IMR-90 (cell line): ENCODE measurements at regions not wholly inside any gene's neighbourhood (a gene's known extent, or its start where the extent isn't known, plus 50 kb on each side); places are given as distances from the start of the nearest gene placed in this dataset.

Source experiments
- ATAC-seq: fragments of 200-7000 bp; cut with Tn5 transposase; 2 replicates; pipeline ENCODE4 v1.9.1; 2020; ENCODE audit warnings: low read depth, mild to moderate bottlenecking, moderate library complexity
- BruUV-seq: library from RNA; stranded (reverse); fragments of 400-500 nt; replicated peaks from 2 replicates; lab custom pipeline; 2021; lab: Mats Ljungman, UMichigan
- CTCF ChIA-PET: fragments of 300-600 bp; formaldehyde crosslinking; extraction: SDS; loops from one replicate; lab custom pipeline; 2021; ENCODE audit warnings: antibody characterized with exemption; lab: Yijun Ruan, JAX
- POLR2A ChIA-PET: fragments of 300-600 bp; sonication (Branson Sonifier 250); formaldehyde crosslinking; loops from one replicate; lab custom pipeline; 2022; ENCODE audit warnings: antibody characterized with exemption; ENCODE audit not compliant: unreplicated experiment; lab: Charles Lee
- DNase-seq: peaks from one replicate; pipeline ENCODE4 v3.0.0; 2013
- H2AFZ ChIP-seq: replicated peaks from 2 replicates; pipeline ENCODE3; 2013; ENCODE audit warnings: low read length, mild to moderate bottlenecking; ENCODE audit not compliant: poor library complexity
- H2AK5ac ChIP-seq: 2 replicates; pipeline ENCODE4 v1.6.1; 2013; ENCODE audit warnings: low read depth, low read length, inconsistent platforms
- H2AK9ac ChIP-seq: replicated peaks from 2 replicates; pipeline ENCODE3; 2013; ENCODE audit warnings: mild to moderate bottlenecking, low read depth, low read length, moderate library complexity; ENCODE audit not compliant: poor library complexity
- H2BK120ac ChIP-seq: 2 replicates; pipeline ENCODE4 v1.6.1; 2013; ENCODE audit warnings: low read depth, low read length, inconsistent platforms
- H2BK15ac ChIP-seq: 3 replicates; pipeline ENCODE4 v1.6.1; 2013; ENCODE audit warnings: low read depth, low read length, inconsistent platforms
- H2BK20ac ChIP-seq: 2 replicates; pipeline ENCODE4 v1.6.1; 2013; ENCODE audit warnings: low read depth, mild to moderate bottlenecking, inconsistent platforms, low read length, moderate library complexity
- H2BK5ac ChIP-seq: 2 replicates; pipeline ENCODE4 v1.6.1; 2013; ENCODE audit warnings: mild to moderate bottlenecking, low read depth, low read length, inconsistent platforms; ENCODE audit not compliant: poor library complexity, severe bottlenecking
- H3K14ac ChIP-seq: replicated peaks from 2 replicates; pipeline ENCODE4 v1.6.1; 2013; ENCODE audit warnings: low read depth, low read length, inconsistent platforms
- H3K18ac ChIP-seq: 2 replicates; pipeline ENCODE4 v1.6.1; 2013; ENCODE audit warnings: low read depth, low read length, control low read depth
- H3K23ac ChIP-seq: 2 replicates; pipeline ENCODE4 v1.6.1; 2013; ENCODE audit warnings: low read depth, low read length, inconsistent platforms
- H3K27ac ChIP-seq: 2 replicates; pipeline ENCODE4 v1.5.1; 2013; ENCODE audit warnings: mild to moderate bottlenecking, control low read depth, low read length; ENCODE audit not compliant: insufficient read depth
- H3K27me3 ChIP-seq: 2 replicates; pipeline ENCODE4 v1.6.1; 2013; ENCODE audit warnings: low read length; ENCODE audit not compliant: control insufficient read depth, insufficient read depth
- H3K36me3 ChIP-seq: 2 replicates; pipeline ENCODE4 v1.6.1; 2013; ENCODE audit warnings: low read length, mixed read lengths; ENCODE audit not compliant: control insufficient read depth, insufficient read depth
- H3K4ac ChIP-seq: 2 replicates; pipeline ENCODE4 v1.6.1; 2013; ENCODE audit warnings: low read depth, low read length, inconsistent platforms
- H3K4me1 ChIP-seq: 2 replicates; pipeline ENCODE4 v1.6.1; 2013; ENCODE audit warnings: low read length, mixed read lengths; ENCODE audit not compliant: control insufficient read depth, insufficient read depth
- H3K4me2 ChIP-seq: 2 replicates; pipeline ENCODE4 v1.6.1; 2013; ENCODE audit warnings: low read depth, mild to moderate bottlenecking, control low read depth, low read length, moderate library complexity
- H3K4me3 ChIP-seq: 2 replicates; pipeline ENCODE4 v1.5.1; 2013; ENCODE audit warnings: low read depth, mild to moderate bottlenecking, control low read depth, low read length, moderate library complexity; ENCODE audit not compliant: insufficient read depth
- H3K56ac ChIP-seq: 2 replicates; pipeline ENCODE4 v1.6.1; 2013; ENCODE audit warnings: low read length, inconsistent platforms; ENCODE audit not compliant: insufficient read depth; ENCODE audit errors: extremely low read depth
- H3K79me1 ChIP-seq, 2 experiments: 2 replicates each; pipeline ENCODE4 v1.6.1; 2013; ENCODE audit warnings: low read length in 2 of 2, inconsistent platforms in 1 of 2, low read depth in 1 of 2
- H3K9ac ChIP-seq: 2 replicates; pipeline ENCODE4 v1.6.1; 2013; ENCODE audit warnings: low read depth, low read length, control low read depth
- H3K9me1 ChIP-seq: 2 replicates; pipeline ENCODE4 v1.6.1; 2013; ENCODE audit warnings: low read length, inconsistent platforms; ENCODE audit not compliant: insufficient read depth
- H3K9me3 ChIP-seq: 2 replicates; pipeline ENCODE4 v1.6.1; 2013; ENCODE audit warnings: low read length; ENCODE audit not compliant: control insufficient read depth, insufficient read depth
- H4K20me1 ChIP-seq: 2 replicates; pipeline ENCODE4 v1.6.1; 2013; ENCODE audit warnings: low read length, inconsistent platforms; ENCODE audit not compliant: insufficient read depth
- H4K5ac ChIP-seq: 2 replicates; pipeline ENCODE4 v1.6.1; 2013; ENCODE audit warnings: mild to moderate bottlenecking, low read depth, low read length, control low read depth
- H4K8ac ChIP-seq, 2 experiments: 2 replicates each; pipeline ENCODE4 v1.6.1; 2013; ENCODE audit warnings: low read depth in 2 of 2, low read length in 2 of 2, control low read depth in 1 of 2, inconsistent platforms in 1 of 2
- H4K91ac ChIP-seq: 2 replicates; pipeline ENCODE4 v1.6.1; 2013; ENCODE audit warnings: low read depth, low read length, inconsistent platforms; ENCODE audit not compliant: insufficient read depth
- BHLHE40 ChIP-seq: fragments of 150-350 bp; IDR thresholded peaks from 2 replicates; pipeline ENCODE4 v1.6.1; 2016; ENCODE audit warnings: mild to moderate bottlenecking, low read depth, low read length
- CEBPB ChIP-seq: IDR thresholded peaks from 2 replicates; pipeline ENCODE4 v1.6.1; 2012; ENCODE audit warnings: low read depth, low read length, improper control_type of control experiment
- FOS ChIP-seq: fragments of 150-350 bp; IDR thresholded peaks from 2 replicates; pipeline ENCODE4 v1.6.1; 2016; ENCODE audit warnings: low read depth, low read length
- MAFK ChIP-seq: IDR thresholded peaks from 2 replicates; pipeline ENCODE4 v1.6.1; 2012; ENCODE audit warnings: low read depth, low read length, improper control_type of control experiment
- MAZ ChIP-seq: IDR thresholded peaks from 2 replicates; pipeline ENCODE4 v1.6.1; 2012; ENCODE audit warnings: low read depth, mild to moderate bottlenecking, low read length, improper control_type of control experiment, moderate library complexity, borderline replicate concordance
- MXI1 ChIP-seq: IDR thresholded peaks from 2 replicates; pipeline ENCODE4 v1.6.1; 2012; ENCODE audit warnings: low read depth, mild to moderate bottlenecking, low read length, moderate library complexity, borderline replicate concordance
- NFE2L2 ChIP-seq: fragments of 150-350 bp; IDR thresholded peaks from 2 replicates; pipeline ENCODE4 v1.6.1; 2016; ENCODE audit warnings: low read depth, mild to moderate bottlenecking, low read length
- RAD21 ChIP-seq: IDR thresholded peaks from 2 replicates; pipeline ENCODE4 v1.6.1; 2012; ENCODE audit warnings: low read length, improper control_type of control experiment
- RFX5 ChIP-seq: IDR thresholded peaks from 2 replicates; pipeline ENCODE4 v1.8.0; 2012; ENCODE audit warnings: low read depth, mild to moderate bottlenecking, low read length, moderate library complexity
- SMC3 ChIP-seq: fragments of 150-350 bp; IDR thresholded peaks from 2 replicates; pipeline ENCODE4 v1.6.1; 2016; ENCODE audit warnings: low read depth, mild to moderate bottlenecking, antibody characterized with exemption, low read length, moderate library complexity
- WGBS, 2 experiments: methylation state at CpG; one replicate each; pipeline versions ENCODE4 v1.1.5 to v1.1.7; 2013; ENCODE audit warnings: missing lambda C conversion rate in 2 of 2; ENCODE audit not compliant: insufficient read length in 1 of 2; ENCODE audit errors: extremely low coverage in 2 of 2; 5-methylcytosine and 5-hydroxymethylcytosine counted together
- dilution Hi-C: fragments of 300-500 bp; cut with HindIII; formaldehyde crosslinking; loops from one replicate; pipeline ENCODE4 v1.14.3; 2018; ENCODE audit warnings: low sequenced_read_pairs; ENCODE audit not compliant: unreplicated experiment
- in situ Hi-C: fragments of 300-500 bp; cut with MboI; formaldehyde crosslinking; loops from 3 replicates; pipeline ENCODE4 v1.14.3; 2019; ENCODE audit warnings: low sequenced_read_pairs, inconsistent platforms, mixed read lengths
- intact Hi-C: fragments of 100-400 bp; cut with micrococcal nuclease; formaldehyde crosslinking; loops from 2 replicates; pipeline ENCODE4 v1.10.0; 2022
- TF ChIP-seq, protein P1 (sequence below): fragments of 150-350 bp; IDR thresholded peaks from 2 replicates; pipeline ENCODE4 v1.6.1; 2016; ENCODE audit warnings: low read depth, mild to moderate bottlenecking, low read length, moderate library complexity, borderline replicate concordance

DNA sequence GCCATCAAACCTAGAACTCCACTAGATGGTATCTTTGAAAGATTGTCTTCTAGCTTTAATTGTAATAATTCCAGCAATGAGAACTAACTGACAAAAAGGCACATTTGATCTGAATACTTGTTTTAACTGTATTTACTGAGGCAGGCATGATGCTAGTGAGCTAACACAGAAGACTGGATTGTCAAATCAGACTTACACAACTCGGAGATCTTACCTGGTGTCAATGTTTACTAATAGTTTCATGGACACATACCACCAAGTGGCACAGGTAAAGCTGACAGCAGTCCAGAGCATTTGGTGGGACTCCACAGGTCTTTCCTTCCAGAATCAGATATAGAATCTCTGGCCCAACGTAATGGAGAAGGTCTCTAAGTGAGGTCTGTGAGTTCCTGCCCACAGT, 229.9 kb upstream of the BOD1L1 start:
- no TSS peak for BruUV-seq
- Histone ChIP-seq H4K8ac (no peak overlapping the region), H3K9me3 (no peaks in the 10 kb centered on the region; the same call in 1 of the 2 replicates), H2AK5ac (no peak overlapping the region), H3K18ac (no peak overlapping the region), H3K27me3 (no peaks in the 10 kb centered on the region), H4K20me1 (no peaks in the 10 kb centered on the region), H2BK5ac (no peak overlapping the region), H3K4me2 (no peak overlapping the region), H2BK120ac (no peak overlapping the region), H3K79me1 (no peaks in the 10 kb centered on the region), H4K5ac (no peak overlapping the region), H3K56ac (no peak overlapping the region), H3K14ac (no peak overlapping the region), H3K9me1 (no peaks in the 10 kb centered on the region), H4K91ac (no peak overlapping the region), H3K23ac (no peak overlapping the region), H3K4me3 (no peak overlapping the region), H2BK15ac (no peak overlapping the region), H2BK20ac (no peak overlapping the region), H3K4me1 (no peaks in the 10 kb centered on the region), H3K27ac (no peak overlapping the region), H2AFZ (no peak overlapping the region), H3K4ac (no peak overlapping the region), H3K36me3 (no peaks in the 10 kb centered on the region), H3K9ac (no peak overlapping the region), H2AK9ac (no peak overlapping the region)
- intact Hi-C loops: no loop called here
- dilution Hi-C loops: no loop called here
- CTCF ChIA-PET: interaction anchor here (0.6 to 1.2 kb wide), 2 partner anchors 17 to 67 kb away, joined by 3 read pairs; no protein-coding TSS in a partner anchor
- ATAC-seq (no peak), DNase-seq (no peak)
- in situ Hi-C loops: no loop called here
- POLR2A ChIA-PET: no interaction called here
- no CpG with 5 or more reads among the region's 2 CpGs for WGBS, 2 experiments
- no peak for TF ChIP-seq BHLHE40
- no peak for TF ChIP-seq SMC3
- TF ChIP-seq, protein P1, sequence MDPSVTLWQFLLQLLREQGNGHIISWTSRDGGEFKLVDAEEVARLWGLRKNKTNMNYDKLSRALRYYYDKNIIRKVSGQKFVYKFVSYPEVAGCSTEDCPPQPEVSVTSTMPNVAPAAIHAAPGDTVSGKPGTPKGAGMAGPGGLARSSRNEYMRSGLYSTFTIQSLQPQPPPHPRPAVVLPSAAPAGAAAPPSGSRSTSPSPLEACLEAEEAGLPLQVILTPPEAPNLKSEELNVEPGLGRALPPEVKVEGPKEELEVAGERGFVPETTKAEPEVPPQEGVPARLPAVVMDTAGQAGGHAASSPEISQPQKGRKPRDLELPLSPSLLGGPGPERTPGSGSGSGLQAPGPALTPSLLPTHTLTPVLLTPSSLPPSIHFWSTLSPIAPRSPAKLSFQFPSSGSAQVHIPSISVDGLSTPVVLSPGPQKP: no peak
- no peak for TF ChIP-seq RAD21
- TF ChIP-seq MXI1: no peak
- no peak for TF ChIP-seq RFX5
- no peak for TF ChIP-seq FOS
- TF ChIP-seq CEBPB: no peak
- no peak for TF ChIP-seq MAFK
- no peak for TF ChIP-seq NFE2L2
- TF ChIP-seq MAZ: no peak
